ENCODE measurements at regions not wholly inside any gene's neighbourhood (a gene's known extent, or its start where the extent isn't known, plus 50 kb on each side); places are given as distances from the start of the nearest gene placed in this dataset.

GRCh38 chr11:45468267-45468856 lies 182.2 kb upstream of the SYT13 start:
- H3K27ac ChIP-seq, result no peak overlapping the region
- no peaks in the 10 kb centered on the region for H3K27me3 ChIP-seq
- in situ Hi-C loops (cut with MboI; ENCODE audit: low sequenced_read_pairs in 4 of 4) (no loop called here), intact Hi-C loops (cut with DNase I; ENCODE audit: low total_unique reads) (no loop called here)
- no peaks in the 10 kb centered on the region for H3K4me1 ChIP-seq
- ATAC-seq, result no peak
- H3K36me3 ChIP-seq, result no peaks in the 10 kb centered on the region
- DNase-seq, result no peak
- H3K9me3 ChIP-seq, result no peaks in the 10 kb centered on the region
- TF ChIP-seq POLR2A (IDR thresholded peaks at IDR 0.05), result no peak
- no peak for TF ChIP-seq CTCF (IDR thresholded peaks at IDR 0.05 in 4 of 5, conservative IDR thresholded peaks at IDR 0.05 in 1 of 5)
- H3K4me3 ChIP-seq, result no peak overlapping the region

GRCh38 chr11:45463541-45463940 lies 177.4 kb upstream of the SYT13 start:
- DNase-seq (no peak), ATAC-seq (no peak)
- TF ChIP-seq POLR2A (IDR thresholded peaks at IDR 0.05) (no peak), CTCF (IDR thresholded peaks at IDR 0.05 in 4 of 5, conservative IDR thresholded peaks at IDR 0.05 in 1 of 5) (no peak)
- in situ Hi-C loops (cut with MboI; ENCODE audit: low sequenced_read_pairs in 4 of 4) (no loop called here), intact Hi-C loops (cut with DNase I; ENCODE audit: low total_unique reads) (no loop called here)
- no peaks in the 10 kb centered on the region for H3K4me1 ChIP-seq
- no peaks in the 10 kb centered on the region for H3K9me3 ChIP-seq
- no peak overlapping the region for H3K27ac ChIP-seq
- H3K27me3 ChIP-seq, result peaks cover 0 to 2% (median 0%) of the 10 kb centered on the region in 3 donors
- no peaks in the 10 kb centered on the region for H3K36me3 ChIP-seq
- no peak overlapping the region for H3K4me3 ChIP-seq

GRCh38 chr11:45461514-45461913 lies 175.4 kb upstream of the SYT13 start:
- no peaks in the 10 kb centered on the region for H3K4me1 ChIP-seq
- ATAC-seq (no peak), DNase-seq (no peak)
- in situ Hi-C loops (cut with MboI; ENCODE audit: low sequenced_read_pairs in 4 of 4), result no loop called here
- no peaks in the 10 kb centered on the region for H3K9me3 ChIP-seq
- no peak for TF ChIP-seq POLR2A (IDR thresholded peaks at IDR 0.05)
- no peak for TF ChIP-seq CTCF (IDR thresholded peaks at IDR 0.05 in 4 of 5, conservative IDR thresholded peaks at IDR 0.05 in 1 of 5)
- H3K4me3 ChIP-seq, result no peak overlapping the region
- intact Hi-C loops (cut with DNase I; ENCODE audit: low total_unique reads), result no loop called here
- H3K27ac ChIP-seq, result no peak overlapping the region
- H3K36me3 ChIP-seq, result no peaks in the 10 kb centered on the region
- H3K27me3 ChIP-seq, result peaks cover 0 to 2% (median 0%) of the 10 kb centered on the region in 3 donors

GRCh38 chr11:45459491-45459890 lies 173.3 kb upstream of the SYT13 start:
- in situ Hi-C loops (cut with MboI; ENCODE audit: low sequenced_read_pairs in 4 of 4) (no loop called here), intact Hi-C loops (cut with DNase I; ENCODE audit: low total_unique reads) (no loop called here)
- TF ChIP-seq POLR2A (IDR thresholded peaks at IDR 0.05) (no peak), CTCF (IDR thresholded peaks at IDR 0.05 in 4 of 5, conservative IDR thresholded peaks at IDR 0.05 in 1 of 5) (no peak)
- no peak for ATAC-seq
- DNase-seq, result no peak
- Histone ChIP-seq H3K4me1 (no peaks in the 10 kb centered on the region), H3K9me3 (no peaks in the 10 kb centered on the region), H3K4me3 (no peak overlapping the region), H3K27ac (no peak overlapping the region), H3K27me3 (peaks cover 0 to 4% (median 0%) of the 10 kb centered on the region in 3 donors), H3K36me3 (no peaks in the 10 kb centered on the region)

GRCh38 chr11:45458269-45458668 lies 172.1 kb upstream of the SYT13 start:
- TF ChIP-seq CTCF (IDR thresholded peaks at IDR 0.05 in 4 of 5, conservative IDR thresholded peaks at IDR 0.05 in 1 of 5) (no peak), POLR2A (IDR thresholded peaks at IDR 0.05) (no peak)
- intact Hi-C loops (cut with DNase I; ENCODE audit: low total_unique reads) (no loop called here), in situ Hi-C loops (cut with MboI; ENCODE audit: low sequenced_read_pairs in 4 of 4) (no loop called here)
- H3K36me3 ChIP-seq, result no peaks in the 10 kb centered on the region
- peaks cover 0 to 4% (median 0%) of the 10 kb centered on the region in 3 donors for H3K27me3 ChIP-seq
- H3K4me3 ChIP-seq, result no peak overlapping the region
- H3K4me1 ChIP-seq, result no peaks in the 10 kb centered on the region
- H3K27ac ChIP-seq, result no peak overlapping the region
- no peak for DNase-seq
- H3K9me3 ChIP-seq, result no peaks in the 10 kb centered on the region
- no peak for ATAC-seq
